Transverse colon (tissue), 4 donors: ENCODE measurements at regions not wholly inside any gene's neighbourhood (a gene's known extent, or its start where the extent isn't known, plus 50 kb on each side); places are given as distances from the start of the nearest gene placed in this dataset.

ENCODE experiments used
- DNase-seq: peaks from one replicate; pipeline ENCODE4 v3.0.0-alpha.2; 2019
- H3K27ac ChIP-seq, 4 donors: fragments of 200-600 bp; sonication (generic); 2 replicates each; pipeline ENCODE4 v1.5.1; 2016 to 2018; ENCODE audit warnings: inconsistent platforms in 4 of 4
- H3K27me3 ChIP-seq: fragments of 200-600 bp; sonication (generic); 2 replicates; pipeline ENCODE4 v1.5.1; 2017; ENCODE audit warnings: inconsistent platforms
- H3K36me3 ChIP-seq, 4 donors: fragments of 200-600 bp; sonication (generic); 2 replicates each; pipeline ENCODE4 v1.5.1; 2017 to 2019; ENCODE audit warnings: inconsistent platforms in 4 of 4
- H3K4me1 ChIP-seq, 4 donors: fragments of 200-600 bp; sonication (generic); 2 replicates each; pipeline ENCODE4 v1.5.1; 2017 to 2020; ENCODE audit warnings: inconsistent platforms in 4 of 4
- H3K4me3 ChIP-seq, 4 donors: fragments of 200-600 bp; sonication (generic); 1 replicate in 1 of 4; 2 replicates in 3 of 4; pipeline versions ENCODE4 v1.5.1 to v1.6.1; 2017 to 2019; ENCODE audit warnings: inconsistent platforms in 4 of 4
- H3K9me3 ChIP-seq, 2 donors: fragments of 200-600 bp; sonication (generic); 2 replicates each; pipeline ENCODE4 v1.5.1; 2017 to 2019; ENCODE audit warnings: inconsistent platforms in 2 of 2
- EP300 ChIP-seq: sonication (generic); formaldehyde crosslinking; IDR thresholded peaks from one replicate; pipeline ENCODE4 v1.6.1; 2017; ENCODE audit warnings: antibody characterized with exemption, low read depth
- POLR2A ChIP-seq: fragments of 450-650 bp; IDR thresholded peaks from one replicate; pipeline ENCODE4 v1.6.1; 2016; ENCODE audit warnings: antibody characterized with exemption, mild to moderate bottlenecking, moderate library complexity
- POLR2AphosphoS5 ChIP-seq, 3 donors: sonication (generic); formaldehyde crosslinking; IDR thresholded peaks; one replicate each; pipeline ENCODE4 v1.6.1; 2016; ENCODE audit warnings: antibody characterized with exemption in 3 of 3
- WGBS, 2 donors: methylation state at CpG; one replicate each; pipeline ENCODE4 v1.1.5; 2018; ENCODE audit warnings: low coverage in 1 of 2; 5-methylcytosine and 5-hydroxymethylcytosine counted together
- in situ Hi-C, 4 donors: fragments of 200-750 bp; cut with MboI; loops; one replicate each; pipeline versions ENCODE4 v1.15.0 to v1.15.1; 2017; ENCODE audit warnings: low sequenced_read_pairs in 3 of 4, low pct_ligation_motif_present in 1 of 4, low pct_unique_long_range_greater_than_20kb in 1 of 4
- intact Hi-C: fragments of 100-400 bp; cut with DNase I; formaldehyde crosslinking; loops from one replicate; pipeline ENCODE4 v1.15.1; 2023; ENCODE audit warnings: low total_unique reads
- TF ChIP-seq, protein P1 (sequence below), 5 experiments: fragments of 200-600 bp in 3 of 5; fragments of 450-650 bp in 2 of 5; sonication (generic) in 3 of 5; IDR thresholded peaks; 1 replicate in 2 of 5; 2 replicates in 3 of 5; pipeline ENCODE4 v1.5.1; 2016 to 2017; ENCODE audit warnings: antibody characterized with exemption in 5 of 5, inconsistent platforms in 3 of 5, mild to moderate bottlenecking in 2 of 5, moderate library complexity in 1 of 5

DNA sequence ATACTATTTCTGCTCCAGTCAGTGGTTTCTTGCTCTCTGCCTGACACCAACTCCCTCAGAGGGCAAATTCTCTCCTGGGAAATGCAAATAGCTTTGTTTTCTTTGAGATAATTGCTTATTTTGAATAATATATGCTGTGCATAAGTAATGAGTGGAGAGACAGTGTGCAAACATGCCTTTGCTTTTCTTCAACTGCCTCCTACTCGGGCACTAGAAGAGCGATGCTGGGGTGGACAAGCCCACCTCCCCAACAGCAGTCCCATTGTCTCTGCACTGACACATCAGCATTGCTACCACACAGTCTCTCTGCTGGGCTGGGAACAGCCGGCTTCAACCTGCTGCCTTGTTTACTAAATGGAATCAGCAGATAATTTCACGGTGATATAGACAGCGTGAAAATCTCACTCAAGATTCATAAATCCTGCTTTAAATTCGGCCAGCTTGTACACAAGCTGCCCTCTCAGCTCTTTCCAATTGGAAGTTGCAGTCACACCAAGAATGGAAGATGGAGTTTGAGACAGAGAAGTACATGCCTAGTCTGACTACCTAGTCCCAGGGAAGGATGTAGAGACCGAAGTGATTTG is 694.5 kb downstream of the TDRD15 start:
- Histone ChIP-seq H3K36me3 (no peaks in the 10 kb centered on the region), H3K9me3 (no peaks in the 10 kb centered on the region), H3K4me1 (no peaks in the 10 kb centered on the region), H3K4me3 (no peak overlapping the region), H3K27me3 (no peaks in the 10 kb centered on the region), H3K27ac (no peak overlapping the region)
- WGBS, 2 donors, result 57 to 71% methylated on average over 7 of the region's 7 CpGs
- TF ChIP-seq, protein P1, sequence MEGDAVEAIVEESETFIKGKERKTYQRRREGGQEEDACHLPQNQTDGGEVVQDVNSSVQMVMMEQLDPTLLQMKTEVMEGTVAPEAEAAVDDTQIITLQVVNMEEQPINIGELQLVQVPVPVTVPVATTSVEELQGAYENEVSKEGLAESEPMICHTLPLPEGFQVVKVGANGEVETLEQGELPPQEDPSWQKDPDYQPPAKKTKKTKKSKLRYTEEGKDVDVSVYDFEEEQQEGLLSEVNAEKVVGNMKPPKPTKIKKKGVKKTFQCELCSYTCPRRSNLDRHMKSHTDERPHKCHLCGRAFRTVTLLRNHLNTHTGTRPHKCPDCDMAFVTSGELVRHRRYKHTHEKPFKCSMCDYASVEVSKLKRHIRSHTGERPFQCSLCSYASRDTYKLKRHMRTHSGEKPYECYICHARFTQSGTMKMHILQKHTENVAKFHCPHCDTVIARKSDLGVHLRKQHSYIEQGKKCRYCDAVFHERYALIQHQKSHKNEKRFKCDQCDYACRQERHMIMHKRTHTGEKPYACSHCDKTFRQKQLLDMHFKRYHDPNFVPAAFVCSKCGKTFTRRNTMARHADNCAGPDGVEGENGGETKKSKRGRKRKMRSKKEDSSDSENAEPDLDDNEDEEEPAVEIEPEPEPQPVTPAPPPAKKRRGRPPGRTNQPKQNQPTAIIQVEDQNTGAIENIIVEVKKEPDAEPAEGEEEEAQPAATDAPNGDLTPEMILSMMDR (IDR thresholded peaks at IDR 0.05), result no peak
- TF ChIP-seq POLR2A, result no peak
- no peak for TF ChIP-seq POLR2AphosphoS5 (IDR thresholded peaks at IDR 0.05)
- no peak for TF ChIP-seq EP300
- intact Hi-C loops, result no loop called here
- in situ Hi-C loops, result no loop called here
- DNase-seq, result no peak

DNA sequence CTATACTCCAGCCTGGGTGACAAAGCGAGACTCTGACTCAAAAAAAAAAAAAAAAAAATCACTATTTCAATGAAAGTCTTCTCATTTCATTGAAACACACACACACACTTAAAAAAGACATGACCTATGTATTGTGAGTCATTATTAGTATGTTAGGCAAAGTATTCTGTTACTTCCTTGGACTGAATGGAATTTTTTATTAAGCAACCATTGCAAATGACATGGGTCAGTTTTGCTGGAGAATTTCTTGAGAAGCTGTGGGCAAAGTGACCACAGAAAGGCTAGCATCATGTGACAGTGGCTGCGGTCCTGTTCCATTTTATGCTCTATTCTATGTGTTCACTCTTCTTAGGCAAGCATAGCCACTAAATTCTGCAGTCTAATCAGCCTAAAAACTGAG is 695.7 kb downstream of the TDRD15 start:
- Histone ChIP-seq H3K4me1 (no peaks in the 10 kb centered on the region), H3K27ac (no peak overlapping the region), H3K9me3 (no peaks in the 10 kb centered on the region), H3K36me3 (no peaks in the 10 kb centered on the region), H3K27me3 (no peaks in the 10 kb centered on the region), H3K4me3 (no peak overlapping the region)
- intact Hi-C loops (no loop called here), in situ Hi-C loops (no loop called here)
- TF ChIP-seq POLR2AphosphoS5 (IDR thresholded peaks at IDR 0.05) (no peak), POLR2A (no peak), EP300 (no peak)
- TF ChIP-seq, protein P1 (IDR thresholded peaks at IDR 0.05), result no peak
- WGBS, 2 donors, result 65 to 85% methylated on average over 2 of the region's 2 CpGs
- DNase-seq, result no peak

DNA sequence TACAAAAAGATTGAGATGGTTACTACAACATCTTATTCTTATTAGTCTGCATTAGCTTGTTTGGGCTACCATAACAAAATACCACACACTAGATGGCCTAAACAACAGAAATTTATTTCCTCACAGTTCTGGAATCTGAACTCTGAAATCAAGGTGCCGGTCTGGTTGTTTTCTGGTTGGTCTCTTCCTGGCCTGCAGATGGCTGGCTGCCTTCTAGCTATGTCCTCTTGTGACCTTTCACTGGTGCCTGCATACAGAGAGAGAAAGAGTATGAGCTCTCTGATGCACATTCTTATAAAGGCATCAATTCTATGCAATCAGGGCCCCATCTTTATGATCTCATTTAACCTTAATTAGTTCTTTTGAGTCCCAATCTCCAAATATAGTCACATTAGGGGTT is 696.5 kb downstream of the TDRD15 start:
- no peaks in the 10 kb centered on the region for H3K9me3 ChIP-seq
- no peaks in the 10 kb centered on the region for H3K4me1 ChIP-seq
- intact Hi-C loops, result no loop called here
- H3K27ac ChIP-seq, result no peak overlapping the region
- TF ChIP-seq EP300 (no peak), POLR2A (no peak), POLR2AphosphoS5 (IDR thresholded peaks at IDR 0.05) (no peak)
- TF ChIP-seq, protein P1 (IDR thresholded peaks at IDR 0.05), result no peak
- DNase-seq, result no peak
- no peaks in the 10 kb centered on the region for H3K27me3 ChIP-seq
- WGBS, 2 donors, result 53 to 73% methylated on average over 1 of the region's 1 CpG
- in situ Hi-C loops, result no loop called here
- no peaks in the 10 kb centered on the region for H3K36me3 ChIP-seq
- no peak overlapping the region for H3K4me3 ChIP-seq

DNA sequence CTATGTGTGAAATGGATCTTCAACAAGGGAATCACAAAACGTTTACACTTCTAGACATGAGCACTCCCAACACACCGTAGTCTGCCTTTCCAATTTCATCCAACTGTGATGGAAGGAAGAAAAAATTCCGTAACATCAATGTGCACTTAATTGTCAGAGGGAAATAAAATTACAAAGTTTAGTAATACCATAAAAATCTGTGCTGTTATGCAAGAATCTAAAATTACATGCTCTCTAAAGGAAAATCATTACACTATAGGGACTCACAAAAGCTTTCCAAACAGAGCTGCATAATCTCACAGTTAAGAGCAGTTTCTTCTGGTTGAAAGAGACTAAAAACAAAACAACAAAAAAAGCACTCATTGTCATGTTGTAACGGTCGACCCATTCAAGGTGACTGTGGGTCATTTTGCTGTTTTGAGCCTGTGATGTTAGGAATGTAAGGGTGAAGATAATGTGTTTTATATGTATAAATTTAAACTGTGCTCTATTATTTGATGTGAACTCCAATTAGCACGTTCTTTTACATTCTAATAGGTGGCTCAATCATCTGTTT is 698.0 kb downstream of the TDRD15 start:
- H3K4me3 ChIP-seq, result no peak overlapping the region
- no peaks in the 10 kb centered on the region for H3K4me1 ChIP-seq
- no peak for DNase-seq
- no peak for TF ChIP-seq POLR2AphosphoS5 (IDR thresholded peaks at IDR 0.05)
- TF ChIP-seq, protein P1 (IDR thresholded peaks at IDR 0.05), result no peak
- no peak for TF ChIP-seq POLR2A
- TF ChIP-seq EP300, result no peak
- H3K27ac ChIP-seq, result no peak overlapping the region
- 45 to 46% methylated on average over 6 of the region's 6 CpGs for WGBS, 2 donors
- intact Hi-C loops (no loop called here), in situ Hi-C loops (no loop called here)
- H3K27me3 ChIP-seq, result no peaks in the 10 kb centered on the region
- no peaks in the 10 kb centered on the region for H3K9me3 ChIP-seq
- no peaks in the 10 kb centered on the region for H3K36me3 ChIP-seq
